GM23338 (cell line): ENCODE measurements at regions not wholly inside any gene's neighbourhood (a gene's known extent, or its start where the extent isn't known, plus 50 kb on each side); places are given as distances from the start of the nearest gene placed in this dataset.

Experiments used
- ATAC-seq: fragments of 200-7000 bp; cut with Tn5 transposase; 3 replicates; pipeline ENCODE4 v1.9.1; 2020
- DNase-seq: peaks from one replicate; pipeline ENCODE4 v3.0.0-alpha.2; 2015; ENCODE audit warnings: low spot score
- H2AFZ ChIP-seq: fragments of 200-600 bp; sonication (generic); 2 replicates; pipeline ENCODE4 v1.8.0; 2016; ENCODE audit warnings: antibody characterized with exemption, mild to moderate bottlenecking, moderate library complexity
- H3F3A ChIP-seq: fragments of 200-600 bp; sonication (generic); replicated peaks from 2 replicates; pipeline ENCODE4 v1.8.0; 2017; ENCODE audit warnings: antibody characterized with exemption, mixed run types, low read depth
- H3K27ac ChIP-seq: fragments of 200-600 bp; sonication (generic); 2 replicates; pipeline ENCODE4 v1.6.1; 2016; ENCODE audit warnings: low read depth
- H3K27me3 ChIP-seq: fragments of 200-600 bp; sonication (generic); 2 replicates; pipeline ENCODE4 v1.8.0; 2016; ENCODE audit warnings: mild to moderate bottlenecking, mixed run types, moderate library complexity; ENCODE audit not compliant: insufficient read depth
- H3K36me3 ChIP-seq: fragments of 200-600 bp; sonication (generic); 2 replicates; pipeline ENCODE4 v1.8.0; 2016; ENCODE audit warnings: mild to moderate bottlenecking; ENCODE audit not compliant: insufficient read depth
- H3K4me1 ChIP-seq: fragments of 200-600 bp; sonication (generic); 2 replicates; pipeline ENCODE4 v1.8.0; 2016; ENCODE audit warnings: mild to moderate bottlenecking, moderate library complexity; ENCODE audit not compliant: insufficient read depth
- H3K4me2 ChIP-seq: fragments of 200-600 bp; sonication (generic); 2 replicates; pipeline ENCODE4 v1.7.1; 2017; ENCODE audit warnings: mixed run types
- H3K4me3 ChIP-seq: fragments of 200-600 bp; sonication (generic); 2 replicates; pipeline ENCODE4 v1.6.1; 2016; ENCODE audit warnings: mixed run types
- H3K79me2 ChIP-seq: fragments of 200-600 bp; sonication (generic); replicated peaks from 2 replicates; pipeline ENCODE4 v1.8.0; 2017; ENCODE audit warnings: mild to moderate bottlenecking; ENCODE audit not compliant: insufficient read depth
- H3K9me2 ChIP-seq: fragments of 200-600 bp; sonication (generic); 2 replicates; pipeline ENCODE4 v1.8.0; 2017; ENCODE audit not compliant: insufficient read depth
- H4K20me1 ChIP-seq: fragments of 200-600 bp; sonication (generic); replicated peaks from 2 replicates; pipeline ENCODE4 v1.8.0; 2017; ENCODE audit warnings: mild to moderate bottlenecking; ENCODE audit not compliant: insufficient read depth
- H3K27ac Mint-ChIP-seq: 2 replicates; pipeline ENCODE4 v1.8.0; 2020; ENCODE audit warnings: inconsistent platforms, mild to moderate bottlenecking, moderate library complexity, mixed read lengths
- H3K27me3 Mint-ChIP-seq: 3 replicates; pipeline ENCODE4 v1.8.0; 2022; ENCODE audit warnings: low read depth, mild to moderate bottlenecking, moderate library complexity, mixed read lengths, inconsistent platforms; ENCODE audit not compliant: insufficient read depth, poor library complexity
- H3K36me3 Mint-ChIP-seq: 3 replicates; pipeline ENCODE4 v1.8.0; 2021; ENCODE audit warnings: low read depth, mild to moderate bottlenecking, inconsistent platforms, moderate library complexity, mixed read lengths
- H3K4me1 Mint-ChIP-seq: 3 replicates; pipeline ENCODE4 v1.8.0; 2020; ENCODE audit warnings: mild to moderate bottlenecking, inconsistent platforms, mixed read lengths
- H3K4me3 Mint-ChIP-seq: 3 replicates; pipeline ENCODE4 v1.8.0; 2021; ENCODE audit warnings: moderate library complexity, mild to moderate bottlenecking, inconsistent platforms, mixed read lengths
- H3K9me3 Mint-ChIP-seq: 3 replicates; pipeline ENCODE4 v1.8.0; 2020; ENCODE audit warnings: moderate library complexity, mild to moderate bottlenecking, inconsistent platforms, mixed read lengths
- CREB1 ChIP-seq: fragments of 250-450 bp; sonication (Bioruptor Pico); IDR thresholded peaks from 2 replicates; pipeline ENCODE4 v1.5.0; 2020; ENCODE audit warnings: low read depth, mild to moderate bottlenecking, moderate library complexity
- ETS1 ChIP-seq: IDR thresholded peaks from 2 replicates; pipeline ENCODE4 v1.6.1; 2016; ENCODE audit warnings: antibody characterized with exemption
- EZH2 ChIP-seq: fragments of 200-600 bp; sonication (generic); IDR thresholded peaks from one replicate; pipeline ENCODE4 v1.8.0; 2017; ENCODE audit warnings: antibody characterized with exemption, mild to moderate bottlenecking, low read depth; ENCODE audit not compliant: unreplicated experiment
- EZH2phosphoT487 ChIP-seq: fragments of 200-600 bp; sonication (generic); IDR thresholded peaks from one replicate; pipeline ENCODE4 v1.8.1; 2018; ENCODE audit warnings: antibody characterized with exemption; ENCODE audit not compliant: unreplicated experiment
- JUNB ChIP-seq: IDR thresholded peaks from one replicate; pipeline ENCODE4 v1.6.1; 2016; ENCODE audit warnings: antibody characterized with exemption; ENCODE audit not compliant: unreplicated experiment
- NANOG ChIP-seq: IDR thresholded peaks from 2 replicates; pipeline ENCODE4 v1.6.1; 2016; ENCODE audit warnings: antibody characterized with exemption, borderline replicate concordance
- POLR2AphosphoS5 ChIP-seq: IDR thresholded peaks from 2 replicates; pipeline ENCODE4 v1.6.1; 2016; ENCODE audit warnings: antibody characterized with exemption, low read depth
- REST ChIP-seq: IDR thresholded peaks from one replicate; pipeline ENCODE4 v1.6.1; 2018; ENCODE audit warnings: antibody characterized with exemption; ENCODE audit not compliant: unreplicated experiment
- STAT1 ChIP-seq: IDR thresholded peaks from one replicate; pipeline ENCODE4 v1.6.1; 2016; ENCODE audit warnings: antibody characterized with exemption; ENCODE audit not compliant: unreplicated experiment
- ZNF114 ChIP-seq: fragments of 250-450 bp; sonication (Bioruptor Pico); IDR thresholded peaks from 2 replicates; pipeline ENCODE4 v1.5.0; 2020; ENCODE audit warnings: mild to moderate bottlenecking, moderate library complexity
- ZNF331 ChIP-seq: fragments of 250-450 bp; sonication (Bioruptor Pico); IDR thresholded peaks from 2 replicates; pipeline ENCODE4 v1.5.0; 2020; ENCODE audit warnings: low read depth, mild to moderate bottlenecking, moderate library complexity
- ZNF462 ChIP-seq: fragments of 250-450 bp; sonication (Bioruptor Pico); IDR thresholded peaks from 2 replicates; pipeline ENCODE4 v1.5.0; 2020; ENCODE audit warnings: mild to moderate bottlenecking, moderate library complexity
- TF ChIP-seq, protein P1 (sequence below), 2 experiments: fragments of 200-600 bp in 1 of 2; sonication (generic) in 1 of 2; conservative IDR thresholded peaks; 2 replicates each; pipeline versions ENCODE4 v1.5.1 to v1.6.1; 2016 to 2017; ENCODE audit warnings: antibody characterized with exemption in 2 of 2, low read depth in 2 of 2, mild to moderate bottlenecking in 2 of 2, moderate library complexity in 1 of 2

GRCh38 chr1:217953922-217954321, 322.8 kb downstream of the SPATA17 start:
- H3K36me3 Mint-ChIP-seq, result no peaks in the 10 kb centered on the region
- no peak for ATAC-seq
- DNase-seq, result no peak
- Histone ChIP-seq H3K4me3 (no peak overlapping the region), H3K4me1 (no peaks in the 10 kb centered on the region), H3K79me2 (no peaks in the 10 kb centered on the region), H3K4me2 (no peak overlapping the region), H2AFZ (no peak overlapping the region), H3K36me3 (no peaks in the 10 kb centered on the region), H3K27ac (no peak overlapping the region), H3F3A (no peaks in the 10 kb centered on the region), H4K20me1 (no peaks in the 10 kb centered on the region), H3K9me2 (no peaks in the 10 kb centered on the region; the same call in 1 of the 2 replicates), H3K27me3 (no peaks in the 10 kb centered on the region)
- H3K9me3 Mint-ChIP-seq, result no peaks in the 10 kb centered on the region; the same call in 2 of the 3 replicates
- H3K4me3 Mint-ChIP-seq, result no peak overlapping the region
- H3K4me1 Mint-ChIP-seq, result peaks cover 4% of the 10 kb centered on the region
- H3K27me3 Mint-ChIP-seq, result peaks cover 1% of the 10 kb centered on the region
- TF ChIP-seq JUNB, result no peak
- no peak for TF ChIP-seq STAT1
- no peak for TF ChIP-seq REST
- TF ChIP-seq ZNF114 (CRISPR knock-in tag), result no peak
- no peak for TF ChIP-seq EZH2
- TF ChIP-seq ZNF462 (CRISPR knock-in tag), result no peak
- TF ChIP-seq, protein P1, sequence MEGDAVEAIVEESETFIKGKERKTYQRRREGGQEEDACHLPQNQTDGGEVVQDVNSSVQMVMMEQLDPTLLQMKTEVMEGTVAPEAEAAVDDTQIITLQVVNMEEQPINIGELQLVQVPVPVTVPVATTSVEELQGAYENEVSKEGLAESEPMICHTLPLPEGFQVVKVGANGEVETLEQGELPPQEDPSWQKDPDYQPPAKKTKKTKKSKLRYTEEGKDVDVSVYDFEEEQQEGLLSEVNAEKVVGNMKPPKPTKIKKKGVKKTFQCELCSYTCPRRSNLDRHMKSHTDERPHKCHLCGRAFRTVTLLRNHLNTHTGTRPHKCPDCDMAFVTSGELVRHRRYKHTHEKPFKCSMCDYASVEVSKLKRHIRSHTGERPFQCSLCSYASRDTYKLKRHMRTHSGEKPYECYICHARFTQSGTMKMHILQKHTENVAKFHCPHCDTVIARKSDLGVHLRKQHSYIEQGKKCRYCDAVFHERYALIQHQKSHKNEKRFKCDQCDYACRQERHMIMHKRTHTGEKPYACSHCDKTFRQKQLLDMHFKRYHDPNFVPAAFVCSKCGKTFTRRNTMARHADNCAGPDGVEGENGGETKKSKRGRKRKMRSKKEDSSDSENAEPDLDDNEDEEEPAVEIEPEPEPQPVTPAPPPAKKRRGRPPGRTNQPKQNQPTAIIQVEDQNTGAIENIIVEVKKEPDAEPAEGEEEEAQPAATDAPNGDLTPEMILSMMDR (conservative IDR thresholded peaks at IDR 0.05; ENCODE audit: low read depth in 2 of 2), result no peak
- TF ChIP-seq NANOG, result no peak
- TF ChIP-seq CREB1 (CRISPR knock-in tag), result no peak
- TF ChIP-seq ETS1, result no peak
- TF ChIP-seq POLR2AphosphoS5, result no peak
- no peak for TF ChIP-seq EZH2phosphoT487
- no peak for TF ChIP-seq ZNF331 (CRISPR knock-in tag)
- no peak overlapping the region for H3K27ac Mint-ChIP-seq
